GM19467 (cell line): ENCODE measurements at regions not wholly inside any gene's neighbourhood (a gene's known extent, or its start where the extent isn't known, plus 50 kb on each side); places are given as distances from the start of the nearest gene placed in this dataset.
"Not testable (repeated sequence)": the region's sequence is repeated elsewhere in the genome, so short reads cannot be mapped to it uniquely, and the experiment has no call there.

ENCODE experiments used
- ATAC-seq: cut with Tn5 transposase; IDR thresholded peaks from one replicate; pipeline ENCODE4 v1.9.1; 2021; ENCODE audit warnings: mild to moderate bottlenecking, moderate library complexity; ENCODE audit not compliant: unreplicated experiment

DNA sequence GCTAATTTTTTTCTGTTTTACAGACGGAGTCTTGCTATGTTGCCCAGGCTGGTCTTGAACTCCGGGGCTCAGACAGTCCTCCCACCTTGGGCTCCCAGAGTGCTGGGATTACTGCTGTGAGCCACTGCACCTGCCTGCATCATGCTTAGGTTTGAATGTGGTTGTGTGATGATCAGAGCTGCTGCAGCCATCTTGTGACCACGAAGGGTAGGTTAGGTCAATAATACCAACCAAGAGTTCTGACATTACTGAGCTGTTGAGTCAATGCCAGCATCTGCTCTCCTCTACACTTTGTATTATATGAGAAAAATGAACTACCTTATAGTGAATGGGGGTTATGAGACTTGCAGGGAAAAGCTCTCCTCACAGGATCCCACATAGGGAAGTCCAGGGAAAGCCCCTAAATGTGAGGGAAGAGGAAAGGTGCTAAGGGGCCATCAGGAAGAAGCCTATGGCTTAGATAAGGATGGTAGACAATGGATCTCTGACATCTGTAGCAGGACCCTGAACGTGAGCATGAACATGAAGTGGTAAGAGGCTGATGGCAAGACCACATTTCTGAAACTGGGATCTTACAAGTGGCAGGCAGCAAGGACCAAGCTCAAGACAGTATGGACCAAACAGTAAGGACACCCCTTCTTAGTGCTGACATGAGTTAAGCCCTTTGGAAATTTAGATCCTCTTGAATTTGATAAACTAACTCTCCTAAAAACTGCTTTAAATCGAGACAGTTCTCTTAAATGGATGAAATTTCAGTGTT lies 75.7 kb upstream of the ZNF169 start:
- no peak for ATAC-seq

DNA sequence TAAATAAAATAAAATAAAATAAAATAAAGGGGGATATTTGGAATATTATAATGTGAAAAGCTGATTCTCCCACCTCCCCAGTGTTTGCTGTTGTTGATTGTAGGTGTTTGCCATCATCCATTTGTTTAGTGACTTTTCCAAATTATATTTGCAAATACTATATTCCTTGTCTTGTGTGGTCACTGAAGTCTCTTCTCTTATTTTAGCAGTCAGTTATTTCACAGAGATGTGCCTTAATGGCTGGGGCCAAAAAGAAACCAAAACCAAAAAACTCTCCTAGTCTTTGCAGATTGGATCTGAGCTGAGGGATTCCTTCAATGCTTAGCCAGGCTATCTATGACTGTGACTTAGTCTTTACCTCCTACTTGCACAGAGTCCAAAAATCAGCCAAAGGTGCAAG lies 70.9 kb upstream of the ZNF169 start:
- ATAC-seq, result no peak

DNA sequence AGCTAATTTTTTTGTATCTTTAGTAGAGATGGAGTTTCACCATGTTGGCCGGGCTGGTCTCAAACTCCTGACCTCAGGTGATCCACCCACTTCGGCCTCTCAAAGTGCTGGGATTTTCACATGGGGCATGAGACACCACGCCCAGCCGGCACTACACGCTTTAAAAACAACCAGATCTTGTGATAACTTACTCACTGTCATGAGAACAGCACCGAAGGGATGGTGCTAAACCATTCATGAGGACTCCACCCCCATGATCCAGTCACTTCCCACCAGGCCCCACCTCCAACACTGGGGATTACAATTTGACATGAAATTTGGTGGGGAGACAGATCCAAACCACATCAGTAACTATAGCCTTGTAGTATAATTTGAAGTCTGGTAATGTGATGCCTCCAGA lies 67.4 kb upstream of the ZNF169 start:
- ATAC-seq, result not testable (repeated sequence)

DNA sequence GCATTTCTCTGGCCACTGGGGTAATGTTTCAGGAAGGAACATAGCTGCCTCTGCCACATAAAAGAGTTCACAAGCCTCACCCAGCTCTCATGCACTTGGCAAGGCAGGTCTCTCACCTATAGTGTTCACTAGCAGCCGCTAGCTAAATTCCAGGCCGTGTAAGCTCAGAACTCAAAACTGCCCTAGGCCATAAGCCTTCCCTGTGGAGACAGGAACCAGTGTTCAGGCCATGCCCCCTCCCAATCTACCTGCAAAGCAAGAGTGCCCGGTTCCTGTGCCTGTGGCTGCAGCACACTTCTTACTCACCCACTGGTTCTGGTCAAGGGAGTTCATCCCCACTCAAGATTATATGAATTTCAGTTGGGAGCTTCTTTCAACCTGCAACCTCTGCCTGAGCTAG lies 60.7 kb upstream of the ZNF169 start:
- ATAC-seq, result no peak

DNA sequence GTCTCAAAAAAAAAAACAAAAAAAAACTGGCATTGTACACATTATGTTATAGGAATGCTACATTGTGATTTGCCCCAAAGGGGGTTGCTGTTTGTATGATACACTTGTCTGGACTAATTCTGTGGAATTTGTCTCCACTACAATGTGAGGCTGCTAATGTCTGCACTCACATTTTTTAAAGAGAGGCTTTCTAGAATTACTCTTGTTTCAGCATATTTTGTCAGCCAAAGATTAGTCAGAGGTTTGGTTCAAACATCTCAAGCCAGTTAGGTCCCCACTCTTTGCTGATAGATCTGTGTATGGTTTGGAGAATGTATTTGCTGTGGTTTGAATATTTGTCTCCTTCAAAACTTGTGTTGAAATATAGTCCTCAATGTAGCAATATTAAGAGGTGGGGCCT lies 59.3 kb upstream of the ZNF169 start:
- ATAC-seq, result no peak

DNA sequence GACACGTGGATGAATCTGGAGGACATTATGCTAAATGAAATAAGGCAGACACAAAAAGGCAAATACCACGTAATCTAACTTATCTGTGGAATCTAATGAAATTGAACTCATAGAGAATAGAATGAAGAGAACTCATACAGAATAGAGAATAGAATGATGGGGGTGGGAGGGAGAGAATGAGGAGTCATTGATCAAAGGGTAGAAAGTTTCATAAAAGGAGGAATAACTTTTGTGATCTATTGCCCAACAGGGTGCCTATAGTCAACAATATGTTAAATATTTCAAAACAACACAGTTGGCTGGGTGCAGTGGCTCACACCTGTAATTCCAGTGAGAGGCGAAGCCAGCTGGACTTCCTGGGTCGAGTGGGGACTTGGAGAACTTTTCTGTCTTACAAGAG lies 54.9 kb upstream of the ZNF169 start:
- no peak for ATAC-seq

DNA sequence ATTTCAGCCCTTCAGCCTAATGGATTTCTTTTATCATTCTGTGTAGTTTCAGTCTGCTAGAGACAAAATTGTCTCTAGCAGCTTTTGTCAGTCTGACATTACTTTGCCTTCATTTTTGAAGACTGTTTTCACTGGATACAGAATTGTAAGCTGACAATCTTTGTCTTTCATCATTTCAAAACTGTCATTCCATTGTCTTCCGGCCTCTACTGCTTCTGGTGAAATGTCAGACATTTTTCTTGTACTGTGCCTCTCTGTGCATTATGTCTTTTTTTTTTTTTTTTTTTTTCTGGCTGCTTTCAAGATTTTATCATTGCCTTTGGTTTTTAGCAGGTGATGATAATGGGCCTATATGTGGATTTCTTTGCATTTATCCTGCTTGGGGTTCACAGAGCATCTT lies 51.3 kb upstream of the ZNF169 start:
- ATAC-seq, result no peak
